Testis (tissue), 2 donors: ENCODE measurements at regions not wholly inside any gene's neighbourhood (a gene's known extent, or its start where the extent isn't known, plus 50 kb on each side); places are given as distances from the start of the nearest gene placed in this dataset.

Source experiments
- POLR2A ChIP-seq: fragments of 450-650 bp; IDR thresholded peaks from one replicate; pipeline ENCODE4 v1.6.1; 2017; ENCODE audit warnings: antibody characterized with exemption, mild to moderate bottlenecking, moderate library complexity
- TF ChIP-seq, protein P1 (sequence below), 3 experiments: fragments of 450-650 bp in 2 of 3; fragments of 200-600 bp in 1 of 3; sonication (generic) in 1 of 3; IDR thresholded peaks; one replicate each; pipeline ENCODE4 v1.5.1; 2016 to 2019; ENCODE audit warnings: antibody characterized with exemption in 3 of 3, mild to moderate bottlenecking in 2 of 3, moderate library complexity in 1 of 3

DNA sequence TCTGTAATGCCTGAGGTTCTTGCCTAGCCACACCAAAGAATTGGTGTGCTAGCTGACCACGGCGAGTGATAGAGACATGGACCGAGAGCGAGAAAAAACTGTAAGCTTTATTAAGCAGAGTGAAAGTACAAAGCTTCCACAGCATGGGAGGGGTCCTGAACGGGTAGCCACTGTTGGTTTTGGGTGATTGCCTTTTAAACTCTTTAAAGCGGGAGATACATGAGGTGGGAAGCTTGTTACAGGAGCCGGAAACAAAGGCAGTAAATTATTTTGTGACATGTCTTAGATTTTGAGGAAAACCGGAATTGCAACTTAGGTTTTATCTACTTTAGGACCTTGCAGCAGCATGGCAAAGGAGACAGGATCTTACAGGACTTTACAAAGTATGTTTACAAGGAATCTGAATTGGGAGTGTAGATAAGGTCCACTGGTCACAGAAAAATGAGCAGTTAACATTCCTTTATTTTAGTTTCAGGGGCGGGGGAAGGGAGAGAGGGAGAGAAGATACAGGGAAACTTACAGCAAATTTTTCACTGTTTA is 252.7 kb upstream of the MBL2 start:
- TF ChIP-seq, protein P1, sequence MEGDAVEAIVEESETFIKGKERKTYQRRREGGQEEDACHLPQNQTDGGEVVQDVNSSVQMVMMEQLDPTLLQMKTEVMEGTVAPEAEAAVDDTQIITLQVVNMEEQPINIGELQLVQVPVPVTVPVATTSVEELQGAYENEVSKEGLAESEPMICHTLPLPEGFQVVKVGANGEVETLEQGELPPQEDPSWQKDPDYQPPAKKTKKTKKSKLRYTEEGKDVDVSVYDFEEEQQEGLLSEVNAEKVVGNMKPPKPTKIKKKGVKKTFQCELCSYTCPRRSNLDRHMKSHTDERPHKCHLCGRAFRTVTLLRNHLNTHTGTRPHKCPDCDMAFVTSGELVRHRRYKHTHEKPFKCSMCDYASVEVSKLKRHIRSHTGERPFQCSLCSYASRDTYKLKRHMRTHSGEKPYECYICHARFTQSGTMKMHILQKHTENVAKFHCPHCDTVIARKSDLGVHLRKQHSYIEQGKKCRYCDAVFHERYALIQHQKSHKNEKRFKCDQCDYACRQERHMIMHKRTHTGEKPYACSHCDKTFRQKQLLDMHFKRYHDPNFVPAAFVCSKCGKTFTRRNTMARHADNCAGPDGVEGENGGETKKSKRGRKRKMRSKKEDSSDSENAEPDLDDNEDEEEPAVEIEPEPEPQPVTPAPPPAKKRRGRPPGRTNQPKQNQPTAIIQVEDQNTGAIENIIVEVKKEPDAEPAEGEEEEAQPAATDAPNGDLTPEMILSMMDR (IDR thresholded peaks at IDR 0.05): no peak
- no peak for TF ChIP-seq POLR2A
